Neuronal stem cell (in vitro differentiated cells): ENCODE measurements at regions not wholly inside any gene's neighbourhood (a gene's known extent, or its start where the extent isn't known, plus 50 kb on each side); places are given as distances from the start of the nearest gene placed in this dataset.
A peak's percentile ranks its signal among the peaks of the same experiment; 100 is the strongest.

Source experiments
- DNase-seq: peaks from one replicate; pipeline ENCODE4 v3.0.0-alpha.2; 2013; ENCODE audit warnings: low spot score
- H2AFZ ChIP-seq: one replicate; pipeline ENCODE4 v1.6.1; 2013; ENCODE audit warnings: mild to moderate bottlenecking, low read length, inconsistent platforms
- H2AK5ac ChIP-seq: 2 replicates; pipeline ENCODE4 v1.6.1; 2013; ENCODE audit warnings: low read depth, mild to moderate bottlenecking, inconsistent platforms, low read length, moderate library complexity, mixed read lengths
- H2BK120ac ChIP-seq: 2 replicates; pipeline ENCODE4 v1.6.1; 2013; ENCODE audit warnings: low read depth, mild to moderate bottlenecking, inconsistent platforms, low read length, moderate library complexity, mixed read lengths
- H2BK12ac ChIP-seq: one replicate; pipeline ENCODE4 v1.6.1; 2013; ENCODE audit warnings: low read length, inconsistent platforms
- H2BK15ac ChIP-seq: 2 replicates; pipeline ENCODE4 v1.6.1; 2013; ENCODE audit warnings: mild to moderate bottlenecking, low read length, inconsistent platforms, mixed read lengths
- H2BK5ac ChIP-seq: one replicate; pipeline ENCODE4 v1.6.1; 2013; ENCODE audit warnings: inconsistent platforms, mild to moderate bottlenecking, low read length, moderate library complexity
- H3K14ac ChIP-seq: one replicate; pipeline ENCODE4 v1.6.1; 2013; ENCODE audit warnings: low read length, inconsistent platforms
- H3K18ac ChIP-seq: 2 replicates; pipeline ENCODE4 v1.6.1; 2013; ENCODE audit warnings: low read length, inconsistent platforms
- H3K23ac ChIP-seq: 2 replicates; pipeline ENCODE4 v1.6.1; 2013; ENCODE audit warnings: low read depth, mild to moderate bottlenecking, mixed read lengths, low read length, inconsistent platforms; ENCODE audit not compliant: poor library complexity
- H3K27ac ChIP-seq: replicated peaks from 3 replicates; pipeline ENCODE4 v1.5.1; 2013; ENCODE audit warnings: low read length, inconsistent platforms
- H3K27me3 ChIP-seq, 3 experiments: 2 replicates each; pipeline ENCODE4 v1.6.1; 2013; ENCODE audit warnings: low read length in 3 of 3, mild to moderate bottlenecking in 2 of 3, inconsistent platforms in 1 of 3, low read depth in 1 of 3, mixed read lengths in 1 of 3, moderate library complexity in 1 of 3; ENCODE audit not compliant: control insufficient read depth in 3 of 3, insufficient read depth in 3 of 3
- H3K36me3 ChIP-seq, 2 donors: replicated peaks in 1 of 2; 2 replicates each; pipeline ENCODE4 v1.6.1; 2013; ENCODE audit warnings: low read length in 2 of 2; ENCODE audit not compliant: control insufficient read depth in 2 of 2, insufficient read depth in 2 of 2
- H3K4ac ChIP-seq: 2 replicates; pipeline ENCODE4 v1.6.1; 2013; ENCODE audit warnings: inconsistent platforms, mild to moderate bottlenecking, low read length, moderate library complexity
- H3K4me1 ChIP-seq, 2 donors: 1 replicate in 1 of 2; 2 replicates in 1 of 2; pipeline ENCODE4 v1.6.1; 2013; ENCODE audit warnings: low read length in 2 of 2, low read depth in 1 of 2; ENCODE audit not compliant: control insufficient read depth in 2 of 2, insufficient read depth in 1 of 2
- H3K4me2 ChIP-seq: one replicate; pipeline ENCODE4 v1.6.1; 2013; ENCODE audit warnings: mild to moderate bottlenecking, low read length, inconsistent platforms; ENCODE audit not compliant: insufficient read depth, poor library complexity, severe bottlenecking
- H3K4me3 ChIP-seq, 2 donors: 2 replicates each; pipeline ENCODE4 v1.5.1; 2013; ENCODE audit warnings: low read length in 2 of 2, mild to moderate bottlenecking in 2 of 2, inconsistent platforms in 1 of 2, moderate library complexity in 1 of 2
- H3K79me1 ChIP-seq: one replicate; pipeline ENCODE4 v1.6.1; 2013; ENCODE audit warnings: low read depth, mild to moderate bottlenecking, inconsistent platforms, low read length, moderate library complexity
- H3K9ac ChIP-seq: one replicate; pipeline ENCODE4 v1.6.1; 2013; ENCODE audit warnings: mild to moderate bottlenecking, low read depth, low read length, inconsistent platforms; ENCODE audit not compliant: poor library complexity
- H3K9me3 ChIP-seq, 2 donors: replicated peaks in 1 of 2; 2 replicates each; pipeline versions ENCODE3 to v1.6.1; 2013; ENCODE audit warnings: low read length in 2 of 2, mild to moderate bottlenecking in 2 of 2, inconsistent platforms in 1 of 2, low read depth in 1 of 2, mixed read lengths in 1 of 2, moderate library complexity in 1 of 2; ENCODE audit not compliant: control insufficient read depth in 2 of 2, insufficient read depth in 1 of 2
- H4K8ac ChIP-seq: one replicate; pipeline ENCODE4 v1.6.1; 2013; ENCODE audit warnings: low read depth, mild to moderate bottlenecking, inconsistent platforms, low read length, moderate library complexity
- H4K91ac ChIP-seq: one replicate; pipeline ENCODE4 v1.6.1; 2013; ENCODE audit warnings: low read length, low read depth, mild to moderate bottlenecking, inconsistent platforms; ENCODE audit not compliant: poor library complexity
- WGBS, 2 donors: extraction: QIAGEN DNeasy Blood & Tissue Kit; methylation state at CpG; one replicate each; pipeline ENCODE4 v1.1.7; 2013; ENCODE audit warnings: missing lambda C conversion rate in 2 of 2, mixed read lengths in 1 of 2; ENCODE audit not compliant: insufficient read length in 2 of 2, insufficient replicate concordance in 1 of 2; ENCODE audit errors: extremely low coverage in 2 of 2; 5-methylcytosine and 5-hydroxymethylcytosine counted together

DNA sequence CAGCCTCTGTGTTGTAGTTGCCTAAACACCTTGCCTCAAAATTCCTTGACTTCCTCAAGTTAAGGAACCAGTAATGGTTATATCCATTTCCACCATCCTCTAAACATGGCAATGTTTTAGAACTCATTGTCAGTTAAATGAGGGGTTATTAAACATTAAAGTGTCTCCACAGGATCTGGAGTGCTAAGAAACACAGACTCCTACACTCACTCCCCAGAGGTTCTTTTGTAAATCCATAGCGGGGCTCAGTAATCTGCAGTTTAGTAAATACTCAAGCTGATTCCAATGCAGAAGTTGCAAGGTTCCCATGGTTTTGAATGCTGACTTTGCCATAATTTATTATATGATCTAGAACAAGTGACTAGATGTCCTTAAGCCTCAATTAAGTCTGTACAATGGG lies 245.5 kb downstream of the GPAT3 start:
- DNase-seq, result no peak
- Histone ChIP-seq H3K4me1 (peaks cover 0 to 5% of the 10 kb centered on the region in 2 donors), H3K14ac (no peak overlapping the region), H2BK12ac (no peak overlapping the region), H3K4ac (no peak overlapping the region), H3K9me3 (no peaks in the 10 kb centered on the region), H3K4me2 (no peak overlapping the region), H3K36me3 (no peaks in the 10 kb centered on the region), H2BK120ac (no peak overlapping the region), H3K79me1 (no peaks in the 10 kb centered on the region), H3K9ac (no peak overlapping the region), H3K27me3 (no peaks in the 10 kb centered on the region), H3K18ac (no peak overlapping the region), H2AFZ (no peak overlapping the region), H2BK5ac (no peak overlapping the region), H2BK15ac (no peak overlapping the region), H4K8ac (no peak overlapping the region), H3K4me3 (no peak overlapping the region), H3K23ac (no peak overlapping the region), H3K27ac (no peak overlapping the region), H2AK5ac (no peak overlapping the region), H4K91ac (no peak overlapping the region)
- no CpG with 5 or more reads among the region's 1 CpG for WGBS, 2 donors

DNA sequence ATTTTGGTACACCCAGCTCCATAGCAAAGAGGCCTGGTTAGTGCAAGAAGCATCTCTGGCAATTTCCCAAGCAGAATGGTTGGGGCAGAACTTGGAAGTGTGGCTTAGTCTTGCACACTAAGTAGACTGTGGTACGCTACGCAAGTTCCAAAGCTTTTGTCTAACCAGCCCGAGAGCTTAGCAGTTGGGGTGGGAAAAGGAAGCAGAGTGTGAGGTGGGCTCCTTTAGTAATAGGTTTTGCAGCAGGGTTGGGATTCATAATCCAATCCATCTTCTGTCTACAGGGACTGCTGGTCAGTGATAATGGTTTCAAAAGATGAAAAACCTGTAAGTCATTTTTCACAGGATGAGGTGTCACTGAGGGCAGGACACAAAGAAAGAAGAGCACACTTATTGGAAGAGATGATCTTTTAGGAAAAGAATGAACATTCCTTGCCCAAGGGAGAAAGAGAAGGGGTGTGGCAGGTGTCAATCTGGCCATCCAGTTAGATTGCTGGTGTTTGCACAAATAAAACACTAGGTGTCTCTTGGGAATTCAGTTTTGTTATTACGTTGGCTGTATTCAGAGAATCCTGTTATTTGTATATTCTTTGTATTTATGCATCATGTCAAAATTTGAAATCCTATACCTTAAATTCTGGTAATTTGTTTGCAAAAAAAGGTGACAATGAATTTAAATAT lies 244.3 kb downstream of the GPAT3 start:
- H3K79me1 ChIP-seq, result no peaks in the 10 kb centered on the region
- H2AK5ac ChIP-seq, result no peak overlapping the region
- H3K9me3 ChIP-seq, result no peaks in the 10 kb centered on the region
- H2BK15ac ChIP-seq, result no peak overlapping the region
- H3K14ac ChIP-seq, result no peak overlapping the region
- H3K36me3 ChIP-seq, result no peaks in the 10 kb centered on the region
- DNase-seq, result no peak
- no peak overlapping the region for H2BK12ac ChIP-seq
- no peak overlapping the region for H3K23ac ChIP-seq
- no peak overlapping the region for H3K9ac ChIP-seq
- H3K4me1 ChIP-seq, result peaks cover 0 to 5% of the 10 kb centered on the region in 2 donors
- no CpG with 5 or more reads among the region's 4 CpGs for WGBS, 2 donors
- H3K18ac ChIP-seq, result no peak overlapping the region
- H2BK120ac ChIP-seq, result no peak overlapping the region
- H3K4me3 ChIP-seq, result no peak overlapping the region
- no peak overlapping the region for H3K4ac ChIP-seq
- no peak overlapping the region for H3K4me2 ChIP-seq
- no peak overlapping the region for H3K27ac ChIP-seq
- no peak overlapping the region for H2BK5ac ChIP-seq
- H2AFZ ChIP-seq, result no peak overlapping the region
- H4K8ac ChIP-seq, result no peak overlapping the region
- no peaks in the 10 kb centered on the region for H3K27me3 ChIP-seq
- H4K91ac ChIP-seq, result no peak overlapping the region

DNA sequence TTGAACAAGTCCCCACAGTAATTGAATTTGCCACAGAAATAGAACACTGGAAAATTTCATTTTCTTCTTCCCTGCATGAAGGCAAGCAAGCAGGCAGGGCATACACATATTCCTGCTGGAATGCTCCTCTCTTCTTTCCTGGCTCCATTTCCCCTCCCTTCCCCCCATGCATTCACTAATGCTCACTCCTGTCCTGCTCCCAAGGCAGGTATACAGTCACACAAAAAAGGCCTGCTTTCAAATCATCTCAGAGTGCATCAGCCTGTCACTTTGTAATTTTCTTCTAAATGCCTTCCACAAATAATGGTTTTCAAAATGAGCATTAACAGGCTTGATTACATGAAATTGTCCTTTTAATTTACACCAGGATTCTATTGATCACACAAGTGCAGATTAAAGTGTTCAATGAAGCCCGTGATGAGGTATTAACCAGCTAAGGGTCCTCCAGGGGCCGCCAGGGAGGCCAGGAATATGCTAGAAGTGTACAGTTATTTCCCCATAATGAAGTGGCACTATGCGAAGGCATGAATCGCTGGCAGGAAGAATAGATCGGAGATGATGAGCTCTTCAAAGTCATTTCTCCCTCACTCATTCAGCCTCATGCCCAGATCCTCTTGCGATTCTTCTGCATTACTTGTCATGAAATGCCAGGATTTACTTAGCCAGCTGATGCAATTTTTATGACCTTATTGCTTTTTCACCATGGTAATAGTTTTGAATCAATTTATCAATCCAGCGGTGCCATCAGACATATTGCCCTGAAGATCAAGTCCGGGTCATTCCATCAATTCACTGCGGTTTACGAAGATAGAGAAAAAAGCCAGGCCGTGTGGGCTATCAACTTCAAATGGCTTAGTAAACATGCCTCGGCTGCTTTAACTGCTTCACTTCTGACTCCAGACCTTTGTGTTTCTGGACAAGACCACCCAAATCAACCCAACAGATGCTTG lies 243.5 kb downstream of the GPAT3 start:
- no peak overlapping the region for H3K27ac ChIP-seq
- no peak overlapping the region for H2BK12ac ChIP-seq
- no peak overlapping the region for H2AFZ ChIP-seq
- H3K4me2 ChIP-seq, result no peak overlapping the region
- no peak overlapping the region for H2BK5ac ChIP-seq
- no peak overlapping the region for H3K4ac ChIP-seq
- DNase-seq, result no peak
- no peaks in the 10 kb centered on the region for H3K27me3 ChIP-seq
- no peak overlapping the region for H2BK120ac ChIP-seq
- H3K18ac ChIP-seq, result no peak overlapping the region
- no peak overlapping the region for H2BK15ac ChIP-seq
- no peak overlapping the region for H3K4me3 ChIP-seq
- H3K79me1 ChIP-seq, result no peaks in the 10 kb centered on the region
- no peaks in the 10 kb centered on the region for H3K36me3 ChIP-seq
- H4K91ac ChIP-seq, result no peak overlapping the region
- no peak overlapping the region for H3K14ac ChIP-seq
- H2AK5ac ChIP-seq, result no peak overlapping the region
- H3K4me1 ChIP-seq, result peaks cover 0 to 5% of the 10 kb centered on the region in 2 donors
- H3K9me3 ChIP-seq, result no peaks in the 10 kb centered on the region
- no peak overlapping the region for H4K8ac ChIP-seq
- no peak overlapping the region for H3K23ac ChIP-seq
- no peak overlapping the region for H3K9ac ChIP-seq
- no CpG with 5 or more reads among the region's 12 CpGs for WGBS, 2 donors

DNA sequence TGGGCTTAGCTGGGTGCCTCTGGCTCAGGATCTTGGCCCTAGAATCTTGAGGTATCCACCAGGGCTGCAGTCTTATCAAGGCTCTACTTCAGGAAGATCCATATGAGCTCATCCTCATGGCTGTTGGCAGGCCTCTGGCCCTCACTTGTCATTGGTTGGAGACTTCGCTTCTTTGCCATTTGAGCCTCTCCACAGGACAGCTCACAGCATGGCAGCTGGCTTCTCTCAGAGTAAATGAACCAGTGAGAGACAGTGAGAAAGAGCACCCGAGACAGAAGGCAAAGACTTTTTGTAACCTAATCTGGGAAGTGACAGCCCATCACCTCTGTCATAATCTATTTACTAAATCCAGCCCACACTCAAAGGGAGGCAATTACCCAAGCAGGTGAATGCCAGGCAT lies 236.8 kb downstream of the GPAT3 start:
- no peaks in the 10 kb centered on the region for H3K79me1 ChIP-seq

More for the DNA sequence above, 236.8 kb downstream of the GPAT3 start:
- H2BK120ac ChIP-seq, result no peak overlapping the region
- H3K23ac ChIP-seq, result no peak overlapping the region
- no peak overlapping the region for H3K14ac ChIP-seq
- peak overlapping the region; percentile 57 for H2AFZ ChIP-seq
- no peak overlapping the region for H2BK15ac ChIP-seq
- no peak for DNase-seq
- H4K91ac ChIP-seq, result no peak overlapping the region
- no peak overlapping the region for H2AK5ac ChIP-seq
- no peak overlapping the region for H2BK12ac ChIP-seq
- H2BK5ac ChIP-seq, result no peak overlapping the region
- no peaks in the 10 kb centered on the region for H3K27me3 ChIP-seq
- no peaks in the 10 kb centered on the region for H3K36me3 ChIP-seq
- H3K27ac ChIP-seq, result no peak overlapping the region
- no peaks in the 10 kb centered on the region for H3K9me3 ChIP-seq
- H3K18ac ChIP-seq, result no peak overlapping the region
- no peak overlapping the region for H3K9ac ChIP-seq
- no peak overlapping the region for H4K8ac ChIP-seq
- no CpG with 5 or more reads among the region's 2 CpGs for WGBS, 2 donors
- H3K4me3 ChIP-seq, result no peak overlapping the region
- H3K4ac ChIP-seq, result no peak overlapping the region
- no peak overlapping the region for H3K4me2 ChIP-seq
- no peaks in the 10 kb centered on the region for H3K4me1 ChIP-seq
